Natural killer cell (primary cell): ENCODE measurements at regions not wholly inside any gene's neighbourhood (a gene's known extent, or its start where the extent isn't known, plus 50 kb on each side); places are given as distances from the start of the nearest gene placed in this dataset.

Experiments used
- ATAC-seq, 3 donors: fragments of 150-1000 bp in 2 of 3; fragments of 200-7000 bp in 1 of 3; cut with Tn5 transposase; 1 replicate in 1 of 3; 2 replicates in 2 of 3; pipeline ENCODE4 v1.10.0; 2021; ENCODE audit warnings: mild to moderate bottlenecking in 2 of 3, moderate library complexity in 2 of 3
- DNase-seq, 2 donors: peaks; one replicate each; pipeline versions ENCODE4 v3.0.0 to v3.0.0-alpha.2; 2013 to 2021; ENCODE audit warnings: mixed read lengths in 1 of 2
- H3K27ac ChIP-seq: one replicate; pipeline ENCODE4 v1.5.1; 2013; ENCODE audit warnings: mild to moderate bottlenecking, low read length
- H3K27me3 ChIP-seq: one replicate; pipeline ENCODE4 v1.6.1; 2013; ENCODE audit warnings: low read length; ENCODE audit not compliant: control insufficient read depth, insufficient read depth
- H3K36me3 ChIP-seq: one replicate; pipeline ENCODE4 v1.6.1; 2013; ENCODE audit warnings: low read length; ENCODE audit not compliant: control insufficient read depth, insufficient read depth
- H3K4me1 ChIP-seq: one replicate; pipeline ENCODE4 v1.6.1; 2013; ENCODE audit warnings: low read length; ENCODE audit not compliant: control insufficient read depth, insufficient read depth
- H3K4me3 ChIP-seq: one replicate; pipeline ENCODE4 v1.5.1; 2013; ENCODE audit warnings: low read length
- H3K9me3 ChIP-seq: one replicate; pipeline ENCODE4 v1.6.1; 2013; ENCODE audit warnings: low read length; ENCODE audit not compliant: control insufficient read depth, insufficient read depth
- H3K27ac Mint-ChIP-seq, 2 donors: one replicate each; pipeline ENCODE4 v1.8.0; 2022; ENCODE audit warnings: mild to moderate bottlenecking in 2 of 2, mixed read lengths in 2 of 2, moderate library complexity in 1 of 2
- H3K27me3 Mint-ChIP-seq, 2 donors: one replicate each; pipeline ENCODE4 v1.8.0; 2022; ENCODE audit warnings: low read depth in 2 of 2, mixed read lengths in 2 of 2
- H3K36me3 Mint-ChIP-seq: one replicate; pipeline ENCODE4 v1.8.0; 2022; ENCODE audit warnings: mixed read lengths
- H3K4me1 Mint-ChIP-seq, 2 donors: one replicate each; pipeline ENCODE4 v1.8.0; 2022; ENCODE audit warnings: mixed read lengths in 2 of 2
- H3K4me3 Mint-ChIP-seq: one replicate; pipeline ENCODE4 v1.8.0; 2022; ENCODE audit warnings: mild to moderate bottlenecking, moderate library complexity, mixed read lengths
- H3K9me3 Mint-ChIP-seq, 2 donors: one replicate each; pipeline ENCODE4 v1.8.0; 2022; ENCODE audit warnings: mixed read lengths in 2 of 2
- CTCF ChIP-seq: fragments of 200-600 bp; IDR thresholded peaks from one replicate; pipeline ENCODE4 v1.8.0; 2022; ENCODE audit warnings: antibody characterized with exemption
- WGBS: methylation state at CpG from one replicate; pipeline ENCODE4 v1.1.7; 2013; ENCODE audit warnings: missing lambda C conversion rate; ENCODE audit not compliant: insufficient coverage; 5-methylcytosine and 5-hydroxymethylcytosine counted together
- intact Hi-C: fragments of 100-400 bp; cut with micrococcal nuclease; formaldehyde crosslinking; loops from one replicate; pipeline ENCODE4 v1.14.2; 2022

DNA sequence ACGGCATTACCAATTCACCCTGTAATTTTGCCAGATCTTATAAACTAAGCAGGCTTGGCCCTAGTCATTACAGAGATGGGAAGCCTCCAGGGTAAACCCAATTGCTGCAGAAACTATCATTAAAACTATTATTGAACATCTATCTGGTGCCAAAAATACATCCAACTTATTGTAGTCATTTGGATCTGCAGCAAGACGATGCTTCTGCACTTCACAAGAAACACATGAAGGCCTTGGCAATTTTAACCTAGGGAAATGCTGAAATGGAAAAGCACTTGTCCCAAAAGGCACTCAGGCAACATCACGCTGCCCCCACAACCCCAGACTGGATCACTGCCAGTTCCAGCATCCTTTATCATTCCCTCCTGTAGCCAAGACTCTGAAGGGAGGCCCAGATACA is 85.3 kb upstream of the ACVR2A start:
- Mint-ChIP-seq H3K4me3 (no peak overlapping the region), H3K4me1 (no peaks in the 10 kb centered on the region), H3K27me3 (peaks cover 2 to 8% of the 10 kb centered on the region in 2 donors), H3K9me3 (peaks cover 0 to 5% of the 10 kb centered on the region in 2 donors), H3K27ac (no peak overlapping the region), H3K36me3 (no peaks in the 10 kb centered on the region)
- no peaks in the 10 kb centered on the region for H3K9me3 ChIP-seq
- ATAC-seq (no peak), DNase-seq (no peak)
- no peaks in the 10 kb centered on the region for H3K36me3 ChIP-seq
- intact Hi-C loops = no loop called here
- H3K4me3 ChIP-seq = no peak overlapping the region
- WGBS = 76% methylated on average over 3 of the region's 3 CpGs
- no peaks in the 10 kb centered on the region for H3K27me3 ChIP-seq
- no peak for TF ChIP-seq CTCF
- H3K27ac ChIP-seq = no peak overlapping the region
- H3K4me1 ChIP-seq = no peaks in the 10 kb centered on the region

DNA sequence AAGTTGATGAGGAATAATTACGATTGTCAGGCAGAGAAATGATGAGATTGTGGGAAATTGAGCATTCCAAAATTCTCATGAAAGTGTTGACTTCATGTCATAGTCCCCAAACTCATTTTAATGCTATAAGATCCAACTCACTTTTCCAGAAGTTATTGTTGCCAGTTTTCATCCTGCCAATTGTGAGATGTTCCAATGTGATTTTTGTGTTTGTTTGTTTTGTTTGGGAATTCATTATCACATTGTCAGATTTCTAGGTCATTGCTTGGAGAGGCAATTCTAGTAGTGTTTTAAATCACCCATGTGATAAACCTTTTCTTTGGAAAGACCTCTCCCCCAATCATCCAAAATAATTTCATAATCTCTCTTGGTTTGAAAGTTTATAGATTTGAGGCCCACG is 86.0 kb upstream of the ACVR2A start:
- H3K36me3 Mint-ChIP-seq = no peaks in the 10 kb centered on the region
- Histone ChIP-seq H3K4me3 (no peak overlapping the region), H3K4me1 (no peaks in the 10 kb centered on the region), H3K27ac (no peak overlapping the region), H3K27me3 (no peaks in the 10 kb centered on the region), H3K9me3 (no peaks in the 10 kb centered on the region), H3K36me3 (no peaks in the 10 kb centered on the region)
- DNase-seq = no peak
- no peak overlapping the region for H3K4me3 Mint-ChIP-seq
- H3K9me3 Mint-ChIP-seq = peaks cover 0 to 3% of the 10 kb centered on the region in 2 donors
- 76% methylated on average over 2 of the region's 2 CpGs for WGBS
- intact Hi-C loops = no loop called here
- H3K4me1 Mint-ChIP-seq = no peaks in the 10 kb centered on the region
- no peak for TF ChIP-seq CTCF
- no peak for ATAC-seq
- H3K27ac Mint-ChIP-seq = no peak overlapping the region
- peaks cover 2 to 8% of the 10 kb centered on the region in 2 donors for H3K27me3 Mint-ChIP-seq

- ATAC-seq (no peak), DNase-seq (no peak)
- Histone ChIP-seq H3K27me3 (no peaks in the 10 kb centered on the region), H3K4me1 (no peaks in the 10 kb centered on the region), H3K36me3 (no peaks in the 10 kb centered on the region), H3K27ac (no peak overlapping the region), H3K4me3 (no peak overlapping the region), H3K9me3 (no peaks in the 10 kb centered on the region)
- no peaks in the 10 kb centered on the region for H3K4me1 Mint-ChIP-seq
- no peak overlapping the region for H3K4me3 Mint-ChIP-seq
- 100% methylated on average over 2 of the region's 2 CpGs for WGBS
- no peak overlapping the region for H3K27ac Mint-ChIP-seq
- no peaks in the 10 kb centered on the region for H3K36me3 Mint-ChIP-seq
- intact Hi-C loops = no loop called here
- no peaks in the 10 kb centered on the region for H3K9me3 Mint-ChIP-seq
- TF ChIP-seq CTCF = no peak
- peaks cover 0 to 8% of the 10 kb centered on the region in 2 donors for H3K27me3 Mint-ChIP-seq
Observed at GRCh38 chr2:147756069-147756468, 88.8 kb upstream of the ACVR2A start.

GRCh38 chr2:147740211-147740927 is 104.5 kb upstream of the ACVR2A start:
- intact Hi-C loops = no loop called here
- Mint-ChIP-seq H3K4me3 (no peak overlapping the region), H3K9me3 (peaks cover 2 to 3% of the 10 kb centered on the region in 2 donors), H3K27me3 (no peaks in the 10 kb centered on the region), H3K36me3 (no peaks in the 10 kb centered on the region), H3K27ac (no peak overlapping the region), H3K4me1 (no peaks in the 10 kb centered on the region)
- WGBS = 80% methylated on average over 1 of the region's 2 CpGs
- Histone ChIP-seq H3K4me3 (no peak overlapping the region), H3K9me3 (no peaks in the 10 kb centered on the region), H3K27me3 (no peaks in the 10 kb centered on the region), H3K4me1 (no peaks in the 10 kb centered on the region), H3K27ac (no peak overlapping the region), H3K36me3 (no peaks in the 10 kb centered on the region)
- DNase-seq (no peak), ATAC-seq (no peak)
- no peak for TF ChIP-seq CTCF
